CD4-positive, alpha-beta T cell (primary cell): ENCODE measurements at regions not wholly inside any gene's neighbourhood (a gene's known extent, or its start where the extent isn't known, plus 50 kb on each side); places are given as distances from the start of the nearest gene placed in this dataset.

Experiments used
- ATAC-seq: fragments of 200-7000 bp; cut with Tn5 transposase; one replicate; pipeline ENCODE4 v1.10.0; 2022; ENCODE audit warnings: mild to moderate bottlenecking; ENCODE audit not compliant: poor library complexity
- CTCF ChIA-PET: fragments of 350-600 bp; sonication (Branson Sonifier 250); formaldehyde crosslinking; loops from one replicate; lab custom pipeline; 2021; ENCODE audit warnings: antibody characterized with exemption, inconsistent platforms; lab: Charles Lee
- POLR2A ChIA-PET: fragments of 350-600 bp; sonication (Branson Sonifier 250); formaldehyde crosslinking; loops from one replicate; lab custom pipeline; 2021; ENCODE audit warnings: antibody characterized with exemption, inconsistent platforms; lab: Charles Lee
- DNase-seq, 14 experiments: peaks; one replicate each; pipeline ENCODE4 v3.0.0-alpha.2; 2013 to 2020; ENCODE audit warnings: mixed read lengths in 2 of 14
- H3K27ac ChIP-seq, 2 donors: one replicate each; pipeline versions ENCODE4 v1.5.1 to v1.7.0; 2013; ENCODE audit warnings: low read length in 2 of 2, low read depth in 1 of 2, mild to moderate bottlenecking in 1 of 2
- H3K27me3 ChIP-seq, 2 experiments: 1 replicate in 1 of 2; 2 replicates in 1 of 2; pipeline versions ENCODE4 v1.6.1 to v1.7.0; 2013; ENCODE audit warnings: low read length in 2 of 2, control low read depth in 1 of 2, mild to moderate bottlenecking in 1 of 2, moderate library complexity in 1 of 2; ENCODE audit not compliant: insufficient read depth in 2 of 2, control insufficient read depth in 1 of 2
- H3K36me3 ChIP-seq: one replicate; pipeline ENCODE4 v1.6.1; 2013; ENCODE audit warnings: low read length, control low read depth; ENCODE audit not compliant: insufficient read depth
- H3K4me1 ChIP-seq: one replicate; pipeline ENCODE4 v1.6.1; 2013; ENCODE audit warnings: low read length, control low read depth; ENCODE audit not compliant: insufficient read depth
- H3K4me3 ChIP-seq: one replicate; pipeline ENCODE4 v1.5.1; 2013; ENCODE audit warnings: mild to moderate bottlenecking, low read length, moderate library complexity
- H3K9me3 ChIP-seq, 2 experiments: 1 replicate in 1 of 2; 2 replicates in 1 of 2; pipeline versions ENCODE4 v1.6.1 to v1.7.0; 2013; ENCODE audit warnings: low read length in 2 of 2, mild to moderate bottlenecking in 2 of 2, control low read depth in 1 of 2, moderate library complexity in 1 of 2; ENCODE audit not compliant: control insufficient read depth in 1 of 2, insufficient read depth in 1 of 2
- H3K27ac Mint-ChIP-seq: one replicate; pipeline ENCODE4 v1.8.0; 2020; ENCODE audit warnings: mixed read lengths
- H3K27me3 Mint-ChIP-seq: one replicate; pipeline ENCODE4 v1.8.0; 2021; ENCODE audit warnings: mixed read lengths
- H3K36me3 Mint-ChIP-seq: one replicate; pipeline ENCODE4 v1.8.0; 2021; ENCODE audit warnings: low read depth, mixed read lengths
- H3K4me1 Mint-ChIP-seq: one replicate; pipeline ENCODE4 v1.8.0; 2021; ENCODE audit warnings: low read depth, mixed read lengths
- H3K4me3 Mint-ChIP-seq: one replicate; pipeline ENCODE4 v1.8.0; 2020; ENCODE audit warnings: mild to moderate bottlenecking, mixed read lengths
- H3K9me3 Mint-ChIP-seq: one replicate; pipeline ENCODE4 v1.8.0; 2020; ENCODE audit warnings: mixed read lengths
- intact Hi-C, 2 experiments: fragments of 100-400 bp; cut with DNase I in 1 of 2; cut with micrococcal nuclease in 1 of 2; formaldehyde crosslinking; loops; one replicate each; pipeline versions ENCODE4 v1.15.1 to v1.9.0; 2023 to 2025; cut with DNase I, micrococcal nuclease
- TF ChIP-seq, protein P1 (sequence below): fragments of 200-600 bp; IDR thresholded peaks from one replicate; pipeline ENCODE4 v1.8.0; 2022; ENCODE audit warnings: antibody characterized with exemption, mild to moderate bottlenecking

DNA sequence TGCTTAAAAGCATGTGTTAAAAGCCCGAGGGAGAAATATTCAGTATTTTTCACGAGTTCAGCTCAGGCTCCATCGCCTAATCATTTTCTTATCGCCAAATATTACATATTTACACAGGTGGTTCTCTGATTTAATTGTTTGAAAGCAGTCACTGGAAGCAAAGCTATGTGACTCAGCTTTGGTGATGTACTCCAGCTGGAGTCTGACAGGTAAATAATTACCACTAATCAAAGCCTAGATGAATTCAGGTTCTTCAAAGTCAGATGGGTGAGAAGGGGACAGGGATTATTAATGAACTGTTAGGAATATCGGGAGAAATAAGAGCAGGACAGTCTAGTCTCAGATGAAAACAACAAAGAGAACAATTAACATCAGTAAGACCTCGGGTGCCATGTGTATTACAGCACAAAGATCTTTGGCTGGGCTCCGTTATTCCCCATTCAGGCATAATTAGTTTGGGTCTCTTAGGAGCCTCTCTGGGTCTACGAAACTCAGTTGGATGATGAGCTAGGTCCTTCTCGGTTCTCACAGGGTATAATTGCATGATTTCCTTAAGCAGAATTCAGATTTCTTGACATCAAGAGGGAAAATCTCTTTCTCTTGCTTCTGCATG lies 331.7 kb upstream of the ADAMTS9 start:
- H3K27ac Mint-ChIP-seq = no peak overlapping the region
- intact Hi-C loops = no loop called here
- ATAC-seq (no peak), DNase-seq (no peak)
- TF ChIP-seq, protein P1, sequence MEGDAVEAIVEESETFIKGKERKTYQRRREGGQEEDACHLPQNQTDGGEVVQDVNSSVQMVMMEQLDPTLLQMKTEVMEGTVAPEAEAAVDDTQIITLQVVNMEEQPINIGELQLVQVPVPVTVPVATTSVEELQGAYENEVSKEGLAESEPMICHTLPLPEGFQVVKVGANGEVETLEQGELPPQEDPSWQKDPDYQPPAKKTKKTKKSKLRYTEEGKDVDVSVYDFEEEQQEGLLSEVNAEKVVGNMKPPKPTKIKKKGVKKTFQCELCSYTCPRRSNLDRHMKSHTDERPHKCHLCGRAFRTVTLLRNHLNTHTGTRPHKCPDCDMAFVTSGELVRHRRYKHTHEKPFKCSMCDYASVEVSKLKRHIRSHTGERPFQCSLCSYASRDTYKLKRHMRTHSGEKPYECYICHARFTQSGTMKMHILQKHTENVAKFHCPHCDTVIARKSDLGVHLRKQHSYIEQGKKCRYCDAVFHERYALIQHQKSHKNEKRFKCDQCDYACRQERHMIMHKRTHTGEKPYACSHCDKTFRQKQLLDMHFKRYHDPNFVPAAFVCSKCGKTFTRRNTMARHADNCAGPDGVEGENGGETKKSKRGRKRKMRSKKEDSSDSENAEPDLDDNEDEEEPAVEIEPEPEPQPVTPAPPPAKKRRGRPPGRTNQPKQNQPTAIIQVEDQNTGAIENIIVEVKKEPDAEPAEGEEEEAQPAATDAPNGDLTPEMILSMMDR = no peak
- H3K36me3 ChIP-seq = no peaks in the 10 kb centered on the region
- no peaks in the 10 kb centered on the region for H3K4me1 ChIP-seq
- no peaks in the 10 kb centered on the region for H3K27me3 ChIP-seq
- H3K36me3 Mint-ChIP-seq = no peaks in the 10 kb centered on the region
- H3K9me3 Mint-ChIP-seq = peaks cover 5% of the 10 kb centered on the region
- H3K27me3 Mint-ChIP-seq = no peaks in the 10 kb centered on the region
- ChIA-PET CTCF (interaction anchor here (1.1 kb wide), 1 partner anchor 26 kb away, joined by 3 read pairs; no protein-coding TSS in a partner anchor), POLR2A (no interaction called here)
- H3K27ac ChIP-seq = no peak overlapping the region
- H3K9me3 ChIP-seq = peaks cover 0 to 3% of the 10 kb centered on the region in 2 experiments
- H3K4me1 Mint-ChIP-seq = no peaks in the 10 kb centered on the region
- no peak overlapping the region for H3K4me3 Mint-ChIP-seq
- no peak overlapping the region for H3K4me3 ChIP-seq

DNA sequence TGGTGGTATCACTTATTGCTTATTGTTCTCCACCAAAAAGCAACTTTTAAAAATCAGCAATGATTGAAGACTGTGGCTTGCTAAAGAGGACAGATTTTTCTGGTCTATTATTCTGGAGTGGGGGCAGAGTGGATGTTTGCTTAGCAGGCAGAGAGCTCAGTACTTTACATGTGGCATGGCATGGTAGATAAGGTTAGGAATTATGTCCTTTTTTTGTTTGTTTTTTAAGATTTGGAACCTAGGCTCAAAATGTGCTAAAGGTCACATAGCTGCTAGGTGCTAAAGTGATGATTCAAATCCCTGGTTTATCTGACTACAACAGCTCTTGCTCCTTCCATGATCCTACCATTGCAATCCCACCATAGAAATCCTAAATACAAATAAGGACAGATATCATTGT lies 331.0 kb upstream of the ADAMTS9 start:
- Mint-ChIP-seq H3K4me1 (no peaks in the 10 kb centered on the region), H3K27ac (no peak overlapping the region), H3K9me3 (peaks cover 5% of the 10 kb centered on the region), H3K36me3 (no peaks in the 10 kb centered on the region), H3K4me3 (no peak overlapping the region), H3K27me3 (no peaks in the 10 kb centered on the region)
- Histone ChIP-seq H3K36me3 (no peaks in the 10 kb centered on the region), H3K27ac (no peak overlapping the region), H3K4me3 (no peak overlapping the region), H3K4me1 (no peaks in the 10 kb centered on the region), H3K27me3 (no peaks in the 10 kb centered on the region), H3K9me3 (no peaks in the 10 kb centered on the region)
- ChIA-PET POLR2A (no interaction called here), CTCF (interaction anchor here (1.1 kb wide), 1 partner anchor 25 kb away, joined by 3 read pairs; no protein-coding TSS in a partner anchor)
- DNase-seq = no peak
- no peak for ATAC-seq
- TF ChIP-seq, protein P1 = no peak
- intact Hi-C loops = no loop called here

DNA sequence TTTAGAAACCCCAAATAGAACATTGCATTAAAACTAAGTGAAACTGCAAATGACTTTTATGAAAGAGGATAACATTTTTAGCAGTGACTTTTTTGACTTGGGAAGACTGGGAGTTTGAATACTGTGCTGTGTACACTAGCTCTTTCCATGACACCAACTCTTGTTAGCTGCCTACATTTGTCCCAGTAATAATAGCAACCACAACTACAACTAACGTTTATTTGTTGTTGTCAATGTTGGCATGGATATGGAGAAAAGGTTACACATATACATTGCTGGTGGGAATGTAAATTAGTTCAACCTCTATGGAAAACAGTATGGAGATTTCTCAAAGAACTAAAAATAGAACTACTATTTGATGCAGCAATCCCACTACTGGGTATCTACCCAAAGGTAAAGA lies 329.6 kb upstream of the ADAMTS9 start:
- no peak overlapping the region for H3K4me3 ChIP-seq
- no peaks in the 10 kb centered on the region for H3K27me3 ChIP-seq
- TF ChIP-seq, protein P1 = no peak
- no peaks in the 10 kb centered on the region for H3K4me1 ChIP-seq
- ATAC-seq (no peak), DNase-seq (no peak)
- CTCF ChIA-PET = no interaction called here
- POLR2A ChIA-PET = no interaction called here
- peaks cover 9% of the 10 kb centered on the region for H3K9me3 Mint-ChIP-seq
- no peaks in the 10 kb centered on the region for H3K36me3 Mint-ChIP-seq
- no peaks in the 10 kb centered on the region for H3K4me1 Mint-ChIP-seq
- no peaks in the 10 kb centered on the region for H3K36me3 ChIP-seq
- intact Hi-C loops = no loop called here
- no peaks in the 10 kb centered on the region for H3K27me3 Mint-ChIP-seq
- peaks cover 0 to 1% of the 10 kb centered on the region in 2 experiments for H3K9me3 ChIP-seq
- no peak overlapping the region for H3K4me3 Mint-ChIP-seq
- H3K27ac ChIP-seq = no peak overlapping the region
- no peak overlapping the region for H3K27ac Mint-ChIP-seq
